ENCODE measurements at regions not wholly inside any gene's neighbourhood (a gene's known extent, or its start where the extent isn't known, plus 50 kb on each side); places are given as distances from the start of the nearest gene placed in this dataset.
"Not testable (repeated sequence)": the region's sequence is repeated elsewhere in the genome, so short reads cannot be mapped to it uniquely, and the experiment has no call there.

- no peak for DNase-seq
Observed at GRCh38 chr13:30058429-30058828, 208.0 kb upstream of the UBL3 start.

GRCh38 chr13:30054546-30054945 is 204.1 kb upstream of the UBL3 start:
- DNase-seq, result not testable (repeated sequence)

GRCh38 chr13:30053939-30054338 is 203.5 kb upstream of the UBL3 start:
- no peak for DNase-seq

- DNase-seq, result no peak
Observed at GRCh38 chr13:30052120-30052519, 201.7 kb upstream of the UBL3 start.

GRCh38 chr13:30051531-30052060 is 201.2 kb upstream of the UBL3 start:
- DNase-seq, result no peak

DNA sequence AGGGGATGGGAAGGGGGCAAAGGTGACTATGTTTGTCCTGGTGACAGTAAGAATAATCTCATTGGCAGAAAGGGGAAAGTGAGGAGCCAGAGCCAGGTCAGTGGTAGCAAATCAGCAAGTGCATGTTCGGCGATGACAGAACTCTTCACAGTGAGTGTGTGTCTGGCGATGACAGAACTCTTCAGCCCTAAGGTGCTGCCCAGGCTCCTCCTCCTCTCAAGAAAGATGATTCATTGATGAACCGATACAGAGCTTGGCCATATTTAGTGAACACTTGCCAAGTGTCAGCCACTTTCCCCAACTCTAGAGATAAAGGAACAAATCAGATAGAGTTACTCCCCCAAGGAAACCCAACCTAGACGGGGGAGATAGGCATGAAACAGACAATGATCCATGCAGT is 199.3 kb upstream of the UBL3 start:
- DNase-seq, result no peak

DNA sequence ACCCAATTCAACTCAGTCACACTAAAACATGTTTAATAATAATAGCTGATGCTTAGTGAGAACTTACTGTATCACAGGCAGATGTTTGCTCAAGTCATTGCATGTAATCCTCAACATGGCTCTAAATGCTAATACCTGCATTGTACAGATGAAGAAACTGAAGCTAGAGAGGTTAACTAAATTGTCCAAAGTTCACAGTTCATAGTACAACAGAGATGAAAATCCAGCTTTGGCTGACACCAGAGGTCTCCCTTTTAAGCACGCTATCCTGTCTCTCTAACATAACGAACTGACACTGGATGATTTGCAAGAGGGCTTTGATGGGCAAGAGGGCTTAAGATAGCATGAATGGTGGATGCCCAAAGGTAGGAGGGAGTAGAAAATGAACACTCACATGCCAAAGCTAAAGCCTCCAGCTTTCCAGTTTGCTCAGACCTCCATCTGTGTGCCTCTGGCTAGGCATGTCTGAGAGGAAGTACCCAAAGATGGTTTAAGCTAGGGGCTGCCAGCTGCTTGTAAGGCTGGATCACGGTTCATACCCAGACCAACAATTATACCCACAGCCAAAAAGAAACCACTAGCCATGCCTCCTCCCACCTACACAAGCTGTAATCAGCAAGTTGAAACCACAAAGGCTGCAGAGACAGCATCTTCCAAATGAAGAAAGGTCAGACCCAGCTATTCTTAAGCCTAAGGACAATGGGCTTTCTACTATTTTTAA is 196.9 kb upstream of the UBL3 start:
- DNase-seq, result peak in 1 of 5 donors; percentile 7

- DNase-seq, result no peak
Observed at GRCh38 chr13:30045916-30046704, 195.7 kb upstream of the UBL3 start.

- DNase-seq, result no peak
Observed at GRCh38 chr13:30044932-30045331, 194.5 kb upstream of the UBL3 start.

GRCh38 chr13:30043631-30043925 is 193.2 kb upstream of the UBL3 start:
- no peak for DNase-seq

- DNase-seq, result no peak
Observed at GRCh38 chr13:30042891-30043630, 192.6 kb upstream of the UBL3 start.

GRCh38 chr13:30042272-30042671 is 191.9 kb upstream of the UBL3 start:
- DNase-seq, result no peak

GRCh38 chr13:30039511-30039911 is 189.1 kb upstream of the UBL3 start:
- no peak for DNase-seq

GRCh38 chr13:30038884-30039283 is 188.5 kb upstream of the UBL3 start:
- DNase-seq, result no peak

DNA sequence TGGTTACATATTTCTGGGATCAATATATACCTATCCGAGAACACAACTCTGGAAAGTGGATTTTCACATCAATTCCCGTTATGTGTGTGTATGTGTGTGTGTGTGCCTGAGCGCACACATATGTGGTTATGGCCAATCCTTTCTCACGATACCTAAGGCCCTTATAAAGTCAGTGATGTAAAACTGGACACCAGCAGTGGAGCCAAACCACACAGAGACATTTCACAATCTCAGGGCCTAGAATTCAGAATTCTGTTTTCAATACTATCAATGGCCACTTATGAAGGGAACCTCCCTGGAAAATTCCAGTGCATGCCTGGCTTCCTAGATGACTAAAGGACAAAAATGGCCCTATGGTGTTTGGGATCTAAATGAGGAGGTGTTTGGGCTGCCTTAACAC is 187.3 kb upstream of the UBL3 start:
- no peak for DNase-seq

DNA sequence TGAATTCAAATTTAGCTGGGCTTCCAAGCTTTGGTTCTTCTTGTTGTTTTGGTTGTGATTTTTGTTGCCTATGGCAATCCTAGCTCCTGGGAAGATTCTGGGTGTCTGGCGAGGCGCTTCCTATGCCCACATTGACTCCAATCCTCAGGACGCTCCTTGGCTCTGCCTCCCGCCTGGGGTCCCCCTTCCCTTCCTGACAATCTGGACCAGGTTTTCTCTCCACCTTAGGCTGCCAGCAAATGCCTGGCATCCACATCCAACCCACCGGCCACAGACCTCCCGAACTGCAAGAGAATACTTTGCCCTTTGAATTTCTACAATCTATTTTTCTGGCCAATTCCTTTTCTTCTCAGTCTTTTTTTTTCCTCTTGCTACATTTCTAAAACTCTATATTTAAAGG is 186.9 kb upstream of the UBL3 start:
- DNase-seq, result no peak

GRCh38 chr13:30034458-30034795 is 184.0 kb upstream of the UBL3 start:
- DNase-seq, result no peak

DNA sequence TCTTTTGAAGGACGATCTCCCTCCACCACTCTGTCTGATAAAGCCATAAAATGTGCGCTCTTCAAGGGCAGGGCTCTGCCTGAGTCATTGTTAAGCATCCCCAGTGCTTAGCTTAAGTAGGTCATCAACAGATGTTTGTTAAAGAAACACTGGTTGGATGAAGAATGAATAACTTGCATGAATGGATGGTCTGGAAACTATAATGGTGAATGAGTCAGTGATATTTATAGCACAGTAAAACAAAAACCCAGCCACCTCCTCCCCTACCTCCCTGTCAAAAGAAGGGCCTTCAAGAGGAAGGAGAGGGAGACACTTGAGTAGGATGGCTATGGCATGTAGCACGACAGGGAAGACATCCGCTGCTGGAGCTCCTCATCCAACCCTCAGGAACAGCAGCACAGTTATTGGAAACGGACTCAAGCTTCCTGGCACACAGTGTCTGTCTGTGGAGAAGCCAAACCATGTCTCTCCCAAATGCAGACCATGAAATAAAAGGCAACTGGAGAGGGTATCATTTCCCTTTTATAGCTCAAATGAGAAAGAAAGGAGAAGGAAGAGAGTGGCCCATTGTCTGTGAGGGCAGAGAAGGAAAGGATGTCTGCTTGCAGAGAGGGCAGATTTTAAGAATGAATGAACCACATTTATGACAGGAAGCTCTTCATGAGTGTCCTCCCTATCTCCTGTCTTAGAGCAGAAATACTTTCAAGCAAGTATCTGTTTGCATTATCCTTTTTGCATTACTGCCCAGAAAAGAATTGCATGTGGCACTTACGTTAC is 183.5 kb upstream of the UBL3 start:
- DNase-seq, result no peak

DNA sequence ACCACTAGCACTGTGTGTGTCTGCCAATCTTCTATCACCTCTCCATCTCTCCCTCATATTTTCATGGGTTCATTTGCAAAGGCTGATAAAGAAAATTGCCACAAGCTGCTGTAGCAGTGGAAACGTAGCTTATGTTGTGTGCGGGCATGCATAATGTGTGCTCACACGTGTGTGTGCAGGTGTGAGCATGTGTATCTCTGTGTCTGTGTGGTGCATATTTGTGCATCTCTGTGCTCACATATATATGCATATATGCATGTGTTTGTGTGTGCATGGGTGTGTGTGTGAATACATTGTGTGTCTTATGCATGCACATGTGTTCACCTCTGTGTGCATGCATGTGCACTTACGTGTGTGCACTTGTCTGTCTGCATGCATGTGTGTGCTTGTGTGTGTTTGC is 181.8 kb upstream of the UBL3 start:
- DNase-seq, result no peak

DNA sequence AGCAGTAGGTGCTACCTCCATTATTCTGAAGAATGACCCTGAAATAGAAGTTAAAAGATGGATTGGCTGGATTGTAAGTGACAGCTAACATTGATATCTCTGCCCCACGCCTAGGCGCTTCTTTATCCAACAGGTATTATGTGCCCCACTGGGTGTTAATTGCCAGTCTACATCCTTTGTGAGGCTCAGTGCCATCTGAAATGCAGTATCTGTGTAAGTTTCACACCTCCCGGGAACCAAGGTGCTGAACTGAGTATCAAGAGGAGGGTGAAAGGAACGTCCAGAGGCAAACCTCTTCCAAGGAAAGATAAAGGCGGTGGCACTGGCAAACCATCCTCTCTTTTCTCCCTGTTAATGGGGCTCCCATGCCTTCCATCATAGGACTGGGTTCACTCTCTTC is 181.1 kb upstream of the UBL3 start:
- no peak for DNase-seq

DNA sequence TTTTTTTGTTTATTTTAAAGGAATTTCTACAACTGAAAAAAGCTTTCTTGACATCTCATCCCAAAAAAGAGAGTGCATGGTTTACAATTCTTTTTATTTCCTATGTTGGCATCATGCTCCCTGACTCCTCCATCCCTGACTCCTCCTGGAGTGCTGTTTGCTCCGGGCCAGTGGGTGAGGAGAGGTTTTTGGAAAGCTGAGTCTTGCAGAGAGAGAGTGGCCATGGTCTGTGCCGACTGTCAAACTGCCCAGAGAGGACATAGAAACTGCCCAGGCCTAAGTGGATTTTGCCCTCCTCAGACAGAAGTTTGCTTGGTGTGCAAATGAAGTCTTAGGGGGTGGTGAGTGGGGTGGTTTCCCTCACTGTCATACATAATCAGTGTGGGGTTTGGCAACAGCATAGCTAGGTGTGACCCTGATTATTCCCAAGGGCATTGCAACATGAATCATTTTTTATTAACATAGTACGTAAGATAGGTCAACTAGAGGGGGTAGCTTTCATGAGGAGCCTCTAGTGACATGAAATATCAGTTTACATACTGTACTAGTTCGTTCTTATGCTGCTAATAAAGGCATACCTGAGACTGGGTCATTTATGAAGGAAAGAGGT is 179.8 kb upstream of the UBL3 start:
- no peak for DNase-seq

Data from T-helper 1 cell (primary cell).